IMR-90 (cell line): ENCODE measurements at regions not wholly inside any gene's neighbourhood (a gene's known extent, or its start where the extent isn't known, plus 50 kb on each side); places are given as distances from the start of the nearest gene placed in this dataset.

Experiments
- ATAC-seq: fragments of 200-7000 bp; cut with Tn5 transposase; 2 replicates; pipeline ENCODE4 v1.9.1; 2020; ENCODE audit warnings: low read depth, mild to moderate bottlenecking, moderate library complexity
- BruUV-seq: library from RNA; stranded (reverse); fragments of 400-500 nt; replicated peaks from 2 replicates; lab custom pipeline; 2021; lab: Mats Ljungman, UMichigan
- CTCF ChIA-PET: fragments of 300-600 bp; formaldehyde crosslinking; extraction: SDS; loops from one replicate; lab custom pipeline; 2021; ENCODE audit warnings: antibody characterized with exemption; lab: Yijun Ruan, JAX
- POLR2A ChIA-PET: fragments of 300-600 bp; sonication (Branson Sonifier 250); formaldehyde crosslinking; loops from one replicate; lab custom pipeline; 2022; ENCODE audit warnings: antibody characterized with exemption; ENCODE audit not compliant: unreplicated experiment; lab: Charles Lee
- DNase-seq: peaks from one replicate; pipeline ENCODE4 v3.0.0; 2013
- H2AFZ ChIP-seq: replicated peaks from 2 replicates; pipeline ENCODE3; 2013; ENCODE audit warnings: low read length, mild to moderate bottlenecking; ENCODE audit not compliant: poor library complexity
- H2AK5ac ChIP-seq: 2 replicates; pipeline ENCODE4 v1.6.1; 2013; ENCODE audit warnings: low read depth, low read length, inconsistent platforms
- H2AK9ac ChIP-seq: replicated peaks from 2 replicates; pipeline ENCODE3; 2013; ENCODE audit warnings: mild to moderate bottlenecking, low read depth, low read length, moderate library complexity; ENCODE audit not compliant: poor library complexity
- H2BK120ac ChIP-seq: 2 replicates; pipeline ENCODE4 v1.6.1; 2013; ENCODE audit warnings: low read depth, low read length, inconsistent platforms
- H2BK15ac ChIP-seq: 3 replicates; pipeline ENCODE4 v1.6.1; 2013; ENCODE audit warnings: low read depth, low read length, inconsistent platforms
- H2BK20ac ChIP-seq: 2 replicates; pipeline ENCODE4 v1.6.1; 2013; ENCODE audit warnings: low read depth, mild to moderate bottlenecking, inconsistent platforms, low read length, moderate library complexity
- H2BK5ac ChIP-seq: 2 replicates; pipeline ENCODE4 v1.6.1; 2013; ENCODE audit warnings: mild to moderate bottlenecking, low read depth, low read length, inconsistent platforms; ENCODE audit not compliant: poor library complexity, severe bottlenecking
- H3K14ac ChIP-seq: replicated peaks from 2 replicates; pipeline ENCODE4 v1.6.1; 2013; ENCODE audit warnings: low read depth, low read length, inconsistent platforms
- H3K18ac ChIP-seq: 2 replicates; pipeline ENCODE4 v1.6.1; 2013; ENCODE audit warnings: low read depth, low read length, control low read depth
- H3K23ac ChIP-seq: 2 replicates; pipeline ENCODE4 v1.6.1; 2013; ENCODE audit warnings: low read depth, low read length, inconsistent platforms
- H3K27ac ChIP-seq: 2 replicates; pipeline ENCODE4 v1.5.1; 2013; ENCODE audit warnings: mild to moderate bottlenecking, control low read depth, low read length; ENCODE audit not compliant: insufficient read depth
- H3K27me3 ChIP-seq: 2 replicates; pipeline ENCODE4 v1.6.1; 2013; ENCODE audit warnings: low read length; ENCODE audit not compliant: control insufficient read depth, insufficient read depth
- H3K36me3 ChIP-seq: 2 replicates; pipeline ENCODE4 v1.6.1; 2013; ENCODE audit warnings: low read length, mixed read lengths; ENCODE audit not compliant: control insufficient read depth, insufficient read depth
- H3K4ac ChIP-seq: 2 replicates; pipeline ENCODE4 v1.6.1; 2013; ENCODE audit warnings: low read depth, low read length, inconsistent platforms
- H3K4me1 ChIP-seq: 2 replicates; pipeline ENCODE4 v1.6.1; 2013; ENCODE audit warnings: low read length, mixed read lengths; ENCODE audit not compliant: control insufficient read depth, insufficient read depth
- H3K4me2 ChIP-seq: 2 replicates; pipeline ENCODE4 v1.6.1; 2013; ENCODE audit warnings: low read depth, mild to moderate bottlenecking, control low read depth, low read length, moderate library complexity
- H3K4me3 ChIP-seq: 2 replicates; pipeline ENCODE4 v1.5.1; 2013; ENCODE audit warnings: low read depth, mild to moderate bottlenecking, control low read depth, low read length, moderate library complexity; ENCODE audit not compliant: insufficient read depth
- H3K56ac ChIP-seq: 2 replicates; pipeline ENCODE4 v1.6.1; 2013; ENCODE audit warnings: low read length, inconsistent platforms; ENCODE audit not compliant: insufficient read depth; ENCODE audit errors: extremely low read depth
- H3K79me1 ChIP-seq, 2 experiments: 2 replicates each; pipeline ENCODE4 v1.6.1; 2013; ENCODE audit warnings: low read length in 2 of 2, inconsistent platforms in 1 of 2, low read depth in 1 of 2
- H3K9ac ChIP-seq: 2 replicates; pipeline ENCODE4 v1.6.1; 2013; ENCODE audit warnings: low read depth, low read length, control low read depth
- H3K9me1 ChIP-seq: 2 replicates; pipeline ENCODE4 v1.6.1; 2013; ENCODE audit warnings: low read length, inconsistent platforms; ENCODE audit not compliant: insufficient read depth
- H3K9me3 ChIP-seq: 2 replicates; pipeline ENCODE4 v1.6.1; 2013; ENCODE audit warnings: low read length; ENCODE audit not compliant: control insufficient read depth, insufficient read depth
- H4K20me1 ChIP-seq: 2 replicates; pipeline ENCODE4 v1.6.1; 2013; ENCODE audit warnings: low read length, inconsistent platforms; ENCODE audit not compliant: insufficient read depth
- H4K5ac ChIP-seq: 2 replicates; pipeline ENCODE4 v1.6.1; 2013; ENCODE audit warnings: mild to moderate bottlenecking, low read depth, low read length, control low read depth
- H4K8ac ChIP-seq, 2 experiments: 2 replicates each; pipeline ENCODE4 v1.6.1; 2013; ENCODE audit warnings: low read depth in 2 of 2, low read length in 2 of 2, control low read depth in 1 of 2, inconsistent platforms in 1 of 2
- H4K91ac ChIP-seq: 2 replicates; pipeline ENCODE4 v1.6.1; 2013; ENCODE audit warnings: low read depth, low read length, inconsistent platforms; ENCODE audit not compliant: insufficient read depth
- BHLHE40 ChIP-seq: fragments of 150-350 bp; IDR thresholded peaks from 2 replicates; pipeline ENCODE4 v1.6.1; 2016; ENCODE audit warnings: mild to moderate bottlenecking, low read depth, low read length
- CEBPB ChIP-seq: IDR thresholded peaks from 2 replicates; pipeline ENCODE4 v1.6.1; 2012; ENCODE audit warnings: low read depth, low read length, improper control_type of control experiment
- CHD1 ChIP-seq: IDR thresholded peaks from 2 replicates; pipeline ENCODE4 v1.6.1; 2012; ENCODE audit warnings: low read depth, low read length, improper control_type of control experiment
- FOS ChIP-seq: fragments of 150-350 bp; IDR thresholded peaks from 2 replicates; pipeline ENCODE4 v1.6.1; 2016; ENCODE audit warnings: low read depth, low read length
- MAFK ChIP-seq: IDR thresholded peaks from 2 replicates; pipeline ENCODE4 v1.6.1; 2012; ENCODE audit warnings: low read depth, low read length, improper control_type of control experiment
- MAZ ChIP-seq: IDR thresholded peaks from 2 replicates; pipeline ENCODE4 v1.6.1; 2012; ENCODE audit warnings: low read depth, mild to moderate bottlenecking, low read length, improper control_type of control experiment, moderate library complexity, borderline replicate concordance
- MXI1 ChIP-seq: IDR thresholded peaks from 2 replicates; pipeline ENCODE4 v1.6.1; 2012; ENCODE audit warnings: low read depth, mild to moderate bottlenecking, low read length, moderate library complexity, borderline replicate concordance
- NFE2L2 ChIP-seq: fragments of 150-350 bp; IDR thresholded peaks from 2 replicates; pipeline ENCODE4 v1.6.1; 2016; ENCODE audit warnings: low read depth, mild to moderate bottlenecking, low read length
- POLR2A ChIP-seq: IDR thresholded peaks from 2 replicates; pipeline ENCODE4 v1.6.1; 2012; ENCODE audit warnings: mild to moderate bottlenecking, low read depth, low read length
- RAD21 ChIP-seq: IDR thresholded peaks from 2 replicates; pipeline ENCODE4 v1.6.1; 2012; ENCODE audit warnings: low read length, improper control_type of control experiment
- RCOR1 ChIP-seq: IDR thresholded peaks from 2 replicates; pipeline ENCODE4 v1.6.1; 2012; ENCODE audit warnings: mild to moderate bottlenecking, low read length, improper control_type of control experiment; ENCODE audit not compliant: insufficient replicate concordance
- RFX5 ChIP-seq: IDR thresholded peaks from 2 replicates; pipeline ENCODE4 v1.8.0; 2012; ENCODE audit warnings: low read depth, mild to moderate bottlenecking, low read length, moderate library complexity
- SMC3 ChIP-seq: fragments of 150-350 bp; IDR thresholded peaks from 2 replicates; pipeline ENCODE4 v1.6.1; 2016; ENCODE audit warnings: low read depth, mild to moderate bottlenecking, antibody characterized with exemption, low read length, moderate library complexity
- dilution Hi-C: fragments of 300-500 bp; cut with HindIII; formaldehyde crosslinking; loops from one replicate; pipeline ENCODE4 v1.14.3; 2018; ENCODE audit warnings: low sequenced_read_pairs; ENCODE audit not compliant: unreplicated experiment
- in situ Hi-C: fragments of 300-500 bp; cut with MboI; formaldehyde crosslinking; loops from 3 replicates; pipeline ENCODE4 v1.14.3; 2019; ENCODE audit warnings: low sequenced_read_pairs, inconsistent platforms, mixed read lengths
- intact Hi-C: fragments of 100-400 bp; cut with micrococcal nuclease; formaldehyde crosslinking; loops from 2 replicates; pipeline ENCODE4 v1.10.0; 2022
- TF ChIP-seq, protein P1 (sequence below): fragments of 150-350 bp; IDR thresholded peaks from 2 replicates; pipeline ENCODE4 v1.6.1; 2016; ENCODE audit warnings: low read depth, mild to moderate bottlenecking, low read length, moderate library complexity, borderline replicate concordance
- TF ChIP-seq, protein P2 (sequence below): conservative IDR thresholded peaks from 2 replicates; pipeline ENCODE4 v1.5.1; 2012; ENCODE audit warnings: mild to moderate bottlenecking, low read depth, low read length, improper control_type of control experiment
- TF ChIP-seq, protein P3 (sequence below): fragments of 150-350 bp; IDR thresholded peaks from 2 replicates; pipeline ENCODE4 v1.6.1; 2017; ENCODE audit warnings: mild to moderate bottlenecking, antibody characterized with exemption, low read length, low read depth

DNA sequence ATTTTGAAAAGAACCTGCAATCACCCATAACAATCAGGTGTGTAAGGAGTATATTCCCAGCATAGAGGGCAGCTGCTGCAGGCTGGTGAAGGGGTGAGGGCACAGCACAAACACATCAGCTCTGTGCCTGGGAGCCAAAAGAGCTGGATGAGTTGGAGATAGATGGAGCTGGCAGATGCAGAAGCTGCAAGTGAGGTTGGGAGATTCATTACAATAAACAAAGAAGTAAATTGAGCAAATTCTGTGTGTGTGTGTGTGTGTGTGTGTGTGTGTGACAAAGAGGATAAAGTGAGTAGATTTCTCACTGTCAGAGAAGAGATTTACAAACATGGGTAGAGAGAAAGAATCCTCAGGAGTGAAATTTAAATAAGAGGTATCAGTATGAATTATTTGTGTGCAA lies 994.7 kb downstream of the EPHA3 start:
- H2AK5ac ChIP-seq, result no peak overlapping the region
- H4K8ac ChIP-seq, result no peak overlapping the region
- no peaks in the 10 kb centered on the region for H3K4me1 ChIP-seq
- H3K27ac ChIP-seq, result no peak overlapping the region
- dilution Hi-C loops (no loop called here), intact Hi-C loops (no loop called here), in situ Hi-C loops (no loop called here)
- no peak overlapping the region for H2AFZ ChIP-seq
- no peak overlapping the region for H3K14ac ChIP-seq
- CTCF ChIA-PET, result interaction anchor here (1.4 kb wide), 1 partner anchor 10 kb away, joined by 3 read pairs; no protein-coding TSS in a partner anchor
- H3K9me3 ChIP-seq, result no peaks in the 10 kb centered on the region
- H2BK20ac ChIP-seq, result no peak overlapping the region
- H3K9me1 ChIP-seq, result no peaks in the 10 kb centered on the region
- H2BK5ac ChIP-seq, result no peak overlapping the region
- no peaks in the 10 kb centered on the region for H3K27me3 ChIP-seq
- no peak overlapping the region for H3K56ac ChIP-seq
- no peaks in the 10 kb centered on the region for H4K20me1 ChIP-seq
- no peak overlapping the region for H3K9ac ChIP-seq
- TF ChIP-seq RAD21 (no peak), FOS (no peak), MAZ (no peak), POLR2A (no peak), NFE2L2 (no peak), MAFK (no peak), CEBPB (no peak), BHLHE40 (no peak), RCOR1 (no peak), MXI1 (no peak), RFX5 (no peak), SMC3 (no peak), CHD1 (no peak)
- TF ChIP-seq, protein P1, sequence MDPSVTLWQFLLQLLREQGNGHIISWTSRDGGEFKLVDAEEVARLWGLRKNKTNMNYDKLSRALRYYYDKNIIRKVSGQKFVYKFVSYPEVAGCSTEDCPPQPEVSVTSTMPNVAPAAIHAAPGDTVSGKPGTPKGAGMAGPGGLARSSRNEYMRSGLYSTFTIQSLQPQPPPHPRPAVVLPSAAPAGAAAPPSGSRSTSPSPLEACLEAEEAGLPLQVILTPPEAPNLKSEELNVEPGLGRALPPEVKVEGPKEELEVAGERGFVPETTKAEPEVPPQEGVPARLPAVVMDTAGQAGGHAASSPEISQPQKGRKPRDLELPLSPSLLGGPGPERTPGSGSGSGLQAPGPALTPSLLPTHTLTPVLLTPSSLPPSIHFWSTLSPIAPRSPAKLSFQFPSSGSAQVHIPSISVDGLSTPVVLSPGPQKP, result no peak
- TF ChIP-seq, protein P2, sequence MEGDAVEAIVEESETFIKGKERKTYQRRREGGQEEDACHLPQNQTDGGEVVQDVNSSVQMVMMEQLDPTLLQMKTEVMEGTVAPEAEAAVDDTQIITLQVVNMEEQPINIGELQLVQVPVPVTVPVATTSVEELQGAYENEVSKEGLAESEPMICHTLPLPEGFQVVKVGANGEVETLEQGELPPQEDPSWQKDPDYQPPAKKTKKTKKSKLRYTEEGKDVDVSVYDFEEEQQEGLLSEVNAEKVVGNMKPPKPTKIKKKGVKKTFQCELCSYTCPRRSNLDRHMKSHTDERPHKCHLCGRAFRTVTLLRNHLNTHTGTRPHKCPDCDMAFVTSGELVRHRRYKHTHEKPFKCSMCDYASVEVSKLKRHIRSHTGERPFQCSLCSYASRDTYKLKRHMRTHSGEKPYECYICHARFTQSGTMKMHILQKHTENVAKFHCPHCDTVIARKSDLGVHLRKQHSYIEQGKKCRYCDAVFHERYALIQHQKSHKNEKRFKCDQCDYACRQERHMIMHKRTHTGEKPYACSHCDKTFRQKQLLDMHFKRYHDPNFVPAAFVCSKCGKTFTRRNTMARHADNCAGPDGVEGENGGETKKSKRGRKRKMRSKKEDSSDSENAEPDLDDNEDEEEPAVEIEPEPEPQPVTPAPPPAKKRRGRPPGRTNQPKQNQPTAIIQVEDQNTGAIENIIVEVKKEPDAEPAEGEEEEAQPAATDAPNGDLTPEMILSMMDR, result no peak
- TF ChIP-seq, protein P3, sequence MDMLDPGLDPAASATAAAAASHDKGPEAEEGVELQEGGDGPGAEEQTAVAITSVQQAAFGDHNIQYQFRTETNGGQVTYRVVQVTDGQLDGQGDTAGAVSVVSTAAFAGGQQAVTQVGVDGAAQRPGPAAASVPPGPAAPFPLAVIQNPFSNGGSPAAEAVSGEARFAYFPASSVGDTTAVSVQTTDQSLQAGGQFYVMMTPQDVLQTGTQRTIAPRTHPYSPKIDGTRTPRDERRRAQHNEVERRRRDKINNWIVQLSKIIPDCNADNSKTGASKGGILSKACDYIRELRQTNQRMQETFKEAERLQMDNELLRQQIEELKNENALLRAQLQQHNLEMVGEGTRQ, result no peak
- no peak overlapping the region for H3K4ac ChIP-seq
- ATAC-seq (no peak), DNase-seq (no peak)
- H3K4me2 ChIP-seq, result no peak overlapping the region
- H3K23ac ChIP-seq, result no peak overlapping the region
- H3K4me3 ChIP-seq, result no peak overlapping the region
- H3K18ac ChIP-seq, result no peak overlapping the region
- H2BK15ac ChIP-seq, result no peak overlapping the region
- H2AK9ac ChIP-seq, result no peak overlapping the region
- H3K36me3 ChIP-seq, result no peaks in the 10 kb centered on the region
- no peaks in the 10 kb centered on the region for H3K79me1 ChIP-seq
- no peak overlapping the region for H4K5ac ChIP-seq
- POLR2A ChIA-PET, result no interaction called here
- BruUV-seq, result no TSS peak
- H2BK120ac ChIP-seq, result no peak overlapping the region
- H4K91ac ChIP-seq, result no peak overlapping the region
